ENCODE measurements at regions not wholly inside any gene's neighbourhood (a gene's known extent, or its start where the extent isn't known, plus 50 kb on each side); places are given as distances from the start of the nearest gene placed in this dataset.
A peak's percentile ranks its signal among the peaks of the same experiment; 100 is the strongest.

DNA sequence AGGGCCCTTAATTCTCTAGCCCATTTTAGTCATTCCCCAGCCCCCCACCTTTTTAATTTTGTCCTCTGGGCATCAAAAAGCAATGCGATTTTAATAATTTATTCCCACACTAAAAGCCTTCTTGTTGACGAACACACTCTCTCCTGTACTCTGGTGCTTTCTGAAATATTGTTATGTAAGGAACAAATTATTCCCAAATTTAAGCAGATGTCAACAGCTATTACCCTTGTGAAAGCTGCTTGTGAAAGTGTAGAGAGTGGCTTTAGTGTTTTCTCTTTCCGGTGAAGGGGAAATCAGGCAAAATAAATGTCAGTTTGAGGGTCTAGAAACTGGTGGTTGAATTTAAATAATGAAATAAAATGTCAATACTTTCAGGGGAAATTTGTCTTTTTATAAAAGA, 221.2 kb upstream of the CNKSR2 start:
- no peak for DNase-seq
- no peak overlapping the region for H3K4me3 ChIP-seq (ENCODE audit: low read depth, low read length)
- no peaks in the 10 kb centered on the region for H3K36me3 ChIP-seq (replicated peaks)
- TF ChIP-seq CTCF (IDR thresholded peaks at IDR 0.05; ENCODE audit: low read depth, low read length, missing control alignments): no peak
- no peaks in the 10 kb centered on the region for H3K27me3 ChIP-seq (replicated peaks)
- no peak overlapping the region for H3K27ac ChIP-seq
- in situ Hi-C loops (cut with HindIII; ENCODE audit: low pct_ligation_motif_present, low sequenced_read_pairs): no loop called here

GRCh38 chrX:21153503-21153902, 220.7 kb upstream of the CNKSR2 start:
- Histone ChIP-seq H3K27ac (no peak overlapping the region), H3K4me3 (ENCODE audit: low read depth, low read length) (no peak overlapping the region), H3K36me3 (replicated peaks) (no peaks in the 10 kb centered on the region), H3K27me3 (replicated peaks) (no peaks in the 10 kb centered on the region)
- peak; percentile 23 for DNase-seq
- no peak for TF ChIP-seq CTCF (IDR thresholded peaks at IDR 0.05; ENCODE audit: low read depth, low read length, missing control alignments)
- in situ Hi-C loops (cut with HindIII; ENCODE audit: low pct_ligation_motif_present, low sequenced_read_pairs): no loop called here

DNA sequence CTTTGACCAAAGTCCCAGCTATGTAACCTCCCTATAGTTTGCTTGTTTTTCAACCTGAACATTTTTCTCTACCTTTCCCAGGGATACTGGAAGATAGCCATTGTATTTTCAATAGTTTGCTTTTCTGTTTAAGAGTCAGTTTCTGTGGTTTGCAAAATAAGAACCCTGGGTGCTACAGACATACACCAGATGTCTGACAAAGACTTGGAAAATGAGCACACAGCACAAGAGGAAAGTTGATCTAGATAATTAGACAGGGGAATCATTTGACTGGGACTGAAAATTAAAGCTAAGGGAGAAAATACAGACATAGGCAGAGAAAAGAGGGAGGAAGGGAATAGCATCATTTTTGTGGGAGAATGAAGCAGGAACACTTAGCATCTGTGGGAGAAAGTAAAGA, 218.3 kb upstream of the CNKSR2 start:
- Histone ChIP-seq H3K27me3 (replicated peaks) (no peaks in the 10 kb centered on the region), H3K4me3 (ENCODE audit: low read depth, low read length) (no peak overlapping the region), H3K36me3 (replicated peaks) (no peaks in the 10 kb centered on the region), H3K27ac (no peak overlapping the region)
- TF ChIP-seq CTCF (IDR thresholded peaks at IDR 0.05; ENCODE audit: low read depth, low read length, missing control alignments): no peak
- in situ Hi-C loops (cut with HindIII; ENCODE audit: low pct_ligation_motif_present, low sequenced_read_pairs): no loop called here
- DNase-seq: no peak

GRCh38 chrX:21156632-21157031, 217.6 kb upstream of the CNKSR2 start:
- Histone ChIP-seq H3K4me3 (ENCODE audit: low read depth, low read length) (no peak overlapping the region), H3K36me3 (replicated peaks) (no peaks in the 10 kb centered on the region), H3K27ac (no peak overlapping the region), H3K27me3 (replicated peaks) (no peaks in the 10 kb centered on the region)
- in situ Hi-C loops (cut with HindIII; ENCODE audit: low pct_ligation_motif_present, low sequenced_read_pairs): no loop called here
- no peak for DNase-seq
- TF ChIP-seq CTCF (IDR thresholded peaks at IDR 0.05; ENCODE audit: low read depth, low read length, missing control alignments): no peak

- Histone ChIP-seq H3K27ac (no peak overlapping the region), H3K27me3 (replicated peaks) (no peaks in the 10 kb centered on the region), H3K36me3 (replicated peaks) (no peaks in the 10 kb centered on the region), H3K4me3 (ENCODE audit: low read depth, low read length) (no peak overlapping the region)
- in situ Hi-C loops (cut with HindIII; ENCODE audit: low pct_ligation_motif_present, low sequenced_read_pairs): no loop called here
- no peak for TF ChIP-seq CTCF (IDR thresholded peaks at IDR 0.05; ENCODE audit: low read depth, low read length, missing control alignments)
- no peak for DNase-seq
Measured at GRCh38 chrX:21158678-21159077, 215.5 kb upstream of the CNKSR2 start.

DNA sequence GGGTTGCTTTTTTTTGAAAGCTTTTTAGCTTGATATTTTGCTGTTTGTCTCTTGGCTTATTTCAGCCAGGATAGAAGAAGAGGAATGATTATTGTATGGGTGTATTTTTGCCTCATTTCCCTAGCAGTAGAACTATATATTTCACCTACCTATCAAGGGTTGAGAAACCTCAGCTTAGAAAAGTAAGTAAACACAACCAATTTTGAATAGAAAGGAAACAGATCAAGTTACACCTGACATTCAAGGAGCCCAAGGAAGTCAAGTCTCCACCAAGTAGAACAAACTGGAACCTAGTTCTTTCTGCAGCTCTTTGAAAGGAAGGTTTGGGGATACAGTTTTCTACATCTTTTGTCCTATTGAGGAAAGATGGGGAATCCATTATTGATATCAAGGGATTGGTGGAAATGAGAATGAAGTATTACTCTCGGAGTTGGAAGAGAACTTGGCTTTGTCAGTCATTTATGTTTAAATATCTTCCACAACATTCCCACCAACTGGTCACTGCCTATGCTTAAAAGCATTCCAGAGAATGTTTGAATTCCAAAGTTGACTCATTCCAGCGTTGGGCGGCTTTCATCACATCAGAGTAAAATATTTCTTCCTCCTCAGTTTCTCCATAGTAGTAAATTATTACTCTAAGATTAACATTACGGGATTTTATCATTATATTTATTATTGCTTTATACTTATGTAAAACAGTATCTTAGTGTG, 207.8 kb upstream of the CNKSR2 start:
- Histone ChIP-seq H3K27me3 (replicated peaks) (no peaks in the 10 kb centered on the region), H3K27ac (no peak overlapping the region), H3K36me3 (replicated peaks) (no peaks in the 10 kb centered on the region), H3K4me3 (ENCODE audit: low read depth, low read length) (no peak overlapping the region)
- in situ Hi-C loops (cut with HindIII; ENCODE audit: low pct_ligation_motif_present, low sequenced_read_pairs): no loop called here
- TF ChIP-seq CTCF (IDR thresholded peaks at IDR 0.05; ENCODE audit: low read depth, low read length, missing control alignments): no peak
- peak; percentile 46 for DNase-seq
